Hematopoietic multipotent progenitor cell treated with erythropoietin and hydrocortisone succinate and interleukin-3 and kit ligand, for 4 days (in vitro differentiated cells): ENCODE measurements at regions not wholly inside any gene's neighbourhood (a gene's known extent, or its start where the extent isn't known, plus 50 kb on each side); places are given as distances from the start of the nearest gene placed in this dataset.
"Not testable (repeated sequence)": the region's sequence is repeated elsewhere in the genome, so short reads cannot be mapped to it uniquely, and the experiment has no call there.

Experiments
- DNase-seq: peaks from one replicate; pipeline ENCODE4 v3.0.0-alpha.2; 2015

GRCh38 chr12:68387338-68387737 lies 55.2 kb upstream of the MDM1 start:
- no peak for DNase-seq

- DNase-seq, result peak; percentile 52
These were observed 57.1 kb upstream of the MDM1 start for GRCh38 chr12:68389305-68389704.

GRCh38 chr12:68391937-68392336 lies 59.8 kb upstream of the MDM1 start:
- DNase-seq, result peak; percentile 83

- DNase-seq, result no peak
These were observed 60.2 kb upstream of the MDM1 start for GRCh38 chr12:68392376-68392775.

GRCh38 chr12:68393417-68393816 lies 61.3 kb upstream of the MDM1 start:
- DNase-seq, result peak; percentile 88

- DNase-seq, result no peak
These were observed 65.5 kb upstream of the MDM1 start for GRCh38 chr12:68397566-68398158.

- not testable (repeated sequence) for DNase-seq
These were observed 66.5 kb upstream of the MDM1 start for GRCh38 chr12:68398689-68399088.

- DNase-seq, result no peak
These were observed 68.2 kb upstream of the MDM1 start for GRCh38 chr12:68400226-68400829.

- DNase-seq, result no peak
These were observed 70.3 kb upstream of the MDM1 start for GRCh38 chr12:68402422-68402821.

- peak; percentile 43 for DNase-seq
These were observed 71.1 kb upstream of the MDM1 start for GRCh38 chr12:68403296-68403695.

- peak; percentile 88 for DNase-seq
These were observed 71.5 kb upstream of the MDM1 start for GRCh38 chr12:68403711-68404110.

- DNase-seq, result no peak
These were observed 73.2 kb upstream of the MDM1 start for GRCh38 chr12:68405343-68405781.

- DNase-seq, result peak; percentile 74
These were observed 74.0 kb upstream of the MDM1 start for GRCh38 chr12:68406134-68406576.

GRCh38 chr12:68406911-68407310 lies 74.7 kb upstream of the MDM1 start:
- no peak for DNase-seq

GRCh38 chr12:68410018-68410660 lies 78.0 kb upstream of the MDM1 start:
- no peak for DNase-seq

- no peak for DNase-seq
These were observed 79.2 kb upstream of the MDM1 start for GRCh38 chr12:68411371-68411770.

- no peak for DNase-seq
These were observed 82.8 kb upstream of the MDM1 start for GRCh38 chr12:68414988-68415387.

GRCh38 chr12:68416350-68416749 lies 84.2 kb upstream of the MDM1 start:
- DNase-seq, result no peak

- no peak for DNase-seq
These were observed 84.7 kb upstream of the MDM1 start for GRCh38 chr12:68416826-68417225.

- DNase-seq, result no peak
These were observed 85.9 kb upstream of the MDM1 start for GRCh38 chr12:68418137-68418460.

- no peak for DNase-seq
These were observed 88.3 kb upstream of the MDM1 start for GRCh38 chr12:68420225-68421010.

- no peak for DNase-seq
These were observed 90.0 kb upstream of the MDM1 start for GRCh38 chr12:68422159-68422558.

GRCh38 chr12:68422956-68423574 lies 90.9 kb upstream of the MDM1 start:
- no peak for DNase-seq
